Ectodermal cell (in vitro differentiated cells): ENCODE measurements at regions not wholly inside any gene's neighbourhood (a gene's known extent, or its start where the extent isn't known, plus 50 kb on each side); places are given as distances from the start of the nearest gene placed in this dataset.

ENCODE experiments used
- H3K27ac ChIP-seq: 2 replicates; pipeline ENCODE4 v1.7.0; 2013; ENCODE audit warnings: mild to moderate bottlenecking, low read depth, low read length; ENCODE audit not compliant: insufficient read depth, poor library complexity, severe bottlenecking
- H3K27me3 ChIP-seq: 2 replicates; pipeline ENCODE4 v1.7.0; 2013; ENCODE audit warnings: mild to moderate bottlenecking, low read length; ENCODE audit not compliant: insufficient read depth, control insufficient read depth, poor library complexity, severe bottlenecking
- H3K36me3 ChIP-seq: one replicate; pipeline ENCODE4 v1.7.0; 2013; ENCODE audit warnings: low read length; ENCODE audit not compliant: control insufficient read depth, insufficient read depth
- H3K4me1 ChIP-seq: one replicate; pipeline ENCODE4 v1.7.0; 2013; ENCODE audit warnings: low read length; ENCODE audit not compliant: control insufficient read depth, insufficient read depth
- H3K4me3 ChIP-seq: 2 replicates; pipeline ENCODE4 v1.7.0; 2013; ENCODE audit warnings: low read depth, low read length, control low read depth; ENCODE audit not compliant: insufficient read depth
- H3K9me3 ChIP-seq: 2 replicates; pipeline ENCODE4 v1.7.0; 2013; ENCODE audit warnings: mild to moderate bottlenecking, low read length, moderate library complexity; ENCODE audit not compliant: control insufficient read depth
- WGBS, 2 experiments: methylation state at CpG; one replicate each; pipeline ENCODE4 v1.1.7; 2013; ENCODE audit warnings: missing lambda C conversion rate in 2 of 2; 5-methylcytosine and 5-hydroxymethylcytosine counted together

- 74 to 89% methylated on average over 1 of the region's 1 CpG for WGBS, 2 experiments
- no peaks in the 10 kb centered on the region for H3K27me3 ChIP-seq
- no peak overlapping the region for H3K27ac ChIP-seq
- H3K36me3 ChIP-seq: no peaks in the 10 kb centered on the region
- H3K9me3 ChIP-seq: no peaks in the 10 kb centered on the region
- H3K4me3 ChIP-seq: no peak overlapping the region
- peaks cover 9% of the 10 kb centered on the region for H3K4me1 ChIP-seq
Measured at GRCh38 chr5:3302228-3302627, 293.4 kb upstream of the IRX1 start.

- Histone ChIP-seq H3K27me3 (no peaks in the 10 kb centered on the region), H3K27ac (no peak overlapping the region)
- WGBS, 2 experiments: 42 to 51% methylated on average over 10 of the region's 10 CpGs
Measured at GRCh38 chr5:3301306-3301705, 294.3 kb upstream of the IRX1 start.

GRCh38 chr5:3300726-3301125 lies 294.9 kb upstream of the IRX1 start:
- no peak overlapping the region for H3K27ac ChIP-seq
- no peaks in the 10 kb centered on the region for H3K9me3 ChIP-seq
- no peaks in the 10 kb centered on the region for H3K27me3 ChIP-seq
- WGBS, 2 experiments: 81 to 87% methylated on average over 13 of the region's 13 CpGs
- H3K4me1 ChIP-seq: peaks cover 9% of the 10 kb centered on the region
- H3K36me3 ChIP-seq: no peaks in the 10 kb centered on the region
- H3K4me3 ChIP-seq: no peak overlapping the region

More at GRCh38 chr5:3301306-3301705, 294.3 kb upstream of the IRX1 start:
- no peaks in the 10 kb centered on the region for H3K36me3 ChIP-seq
- no peaks in the 10 kb centered on the region for H3K9me3 ChIP-seq
- H3K4me1 ChIP-seq: peaks cover 9% of the 10 kb centered on the region
- no peak overlapping the region for H3K4me3 ChIP-seq

GRCh38 chr5:3299441-3299840 lies 296.2 kb upstream of the IRX1 start:
- Histone ChIP-seq H3K4me1 (peaks cover 9% of the 10 kb centered on the region), H3K4me3 (no peak overlapping the region), H3K9me3 (no peaks in the 10 kb centered on the region), H3K27ac (no peak overlapping the region), H3K36me3 (no peaks in the 10 kb centered on the region), H3K27me3 (no peaks in the 10 kb centered on the region)
- 92 to 93% methylated on average over 7 of the region's 7 CpGs for WGBS, 2 experiments

- Histone ChIP-seq H3K4me1 (peaks cover 9% of the 10 kb centered on the region), H3K9me3 (no peaks in the 10 kb centered on the region), H3K27me3 (no peaks in the 10 kb centered on the region), H3K36me3 (no peaks in the 10 kb centered on the region), H3K4me3 (no peak overlapping the region), H3K27ac (no peak overlapping the region)
- WGBS, 2 experiments: 93 to 100% methylated on average over 3 of the region's 3 CpGs
Measured at GRCh38 chr5:3297853-3298252, 297.8 kb upstream of the IRX1 start.

- Histone ChIP-seq H3K27ac (no peak overlapping the region), H3K4me3 (no peak overlapping the region), H3K4me1 (no peaks in the 10 kb centered on the region), H3K27me3 (no peaks in the 10 kb centered on the region), H3K36me3 (no peaks in the 10 kb centered on the region), H3K9me3 (no peaks in the 10 kb centered on the region)
- 94 to 96% methylated on average over 17 to 18 of the region's 18 CpGs for WGBS, 2 experiments
Measured at GRCh38 chr5:3288325-3288724, 307.3 kb upstream of the IRX1 start.

- H3K36me3 ChIP-seq: no peaks in the 10 kb centered on the region
- H3K4me1 ChIP-seq: no peaks in the 10 kb centered on the region
- WGBS, 2 experiments: 80 to 81% methylated on average over 9 of the region's 9 CpGs
- H3K27ac ChIP-seq: no peak overlapping the region
- no peaks in the 10 kb centered on the region for H3K27me3 ChIP-seq
- H3K4me3 ChIP-seq: no peak overlapping the region
- no peaks in the 10 kb centered on the region for H3K9me3 ChIP-seq
Measured at GRCh38 chr5:3287516-3287915, 308.1 kb upstream of the IRX1 start.

- Histone ChIP-seq H3K9me3 (no peaks in the 10 kb centered on the region), H3K27me3 (no peaks in the 10 kb centered on the region), H3K4me3 (no peak overlapping the region), H3K4me1 (no peaks in the 10 kb centered on the region), H3K27ac (no peak overlapping the region), H3K36me3 (no peaks in the 10 kb centered on the region)
- 96 to 97% methylated on average over 13 of the region's 13 CpGs for WGBS, 2 experiments
Measured at GRCh38 chr5:3285621-3286020, 310.0 kb upstream of the IRX1 start.

GRCh38 chr5:3284506-3284905 lies 311.1 kb upstream of the IRX1 start:
- 79 to 84% methylated on average over 5 of the region's 5 CpGs for WGBS, 2 experiments
- H3K27ac ChIP-seq: no peak overlapping the region
- no peaks in the 10 kb centered on the region for H3K9me3 ChIP-seq
- no peak overlapping the region for H3K4me3 ChIP-seq
- no peaks in the 10 kb centered on the region for H3K36me3 ChIP-seq
- no peaks in the 10 kb centered on the region for H3K4me1 ChIP-seq
- no peaks in the 10 kb centered on the region for H3K27me3 ChIP-seq

- WGBS, 2 experiments: 92 to 95% methylated on average over 20 of the region's 20 CpGs
- peaks cover 9% of the 10 kb centered on the region for H3K4me1 ChIP-seq
- H3K27ac ChIP-seq: no peak overlapping the region
- H3K27me3 ChIP-seq: no peaks in the 10 kb centered on the region
- H3K36me3 ChIP-seq: no peaks in the 10 kb centered on the region
- H3K9me3 ChIP-seq: no peaks in the 10 kb centered on the region
- no peak overlapping the region for H3K4me3 ChIP-seq
Measured at GRCh38 chr5:3282841-3283240, 312.8 kb upstream of the IRX1 start.

GRCh38 chr5:3281366-3281765 lies 314.3 kb upstream of the IRX1 start:
- no peak overlapping the region for H3K4me3 ChIP-seq
- H3K9me3 ChIP-seq: no peaks in the 10 kb centered on the region
- 85 to 87% methylated on average over 7 of the region's 7 CpGs for WGBS, 2 experiments
- H3K36me3 ChIP-seq: no peaks in the 10 kb centered on the region
- peaks cover 9% of the 10 kb centered on the region for H3K4me1 ChIP-seq
- H3K27me3 ChIP-seq: no peaks in the 10 kb centered on the region
- H3K27ac ChIP-seq: no peak overlapping the region
